ENCODE measurements at regions not wholly inside any gene's neighbourhood (a gene's known extent, or its start where the extent isn't known, plus 50 kb on each side); places are given as distances from the start of the nearest gene placed in this dataset.

- Histone ChIP-seq H3K4me3 (no peak overlapping the region), H3K36me3 (no peaks in the 10 kb centered on the region), H3K9me3 (no peaks in the 10 kb centered on the region), H3K4me1 (no peaks in the 10 kb centered on the region), H3K27me3 (no peaks in the 10 kb centered on the region), H3K27ac (no peak overlapping the region)
- DNase-seq (no peak), ATAC-seq (no peak)
- intact Hi-C loops (cut with DNase I) = no loop called here
- no peak for TF ChIP-seq CTCF (IDR thresholded peaks at IDR 0.05)
Observed at GRCh38 chr10:36720895-36721294, 404.5 kb upstream of the ANKRD30A start.

- Histone ChIP-seq H3K4me3 (no peak overlapping the region), H3K4me1 (no peaks in the 10 kb centered on the region), H3K36me3 (no peaks in the 10 kb centered on the region), H3K27ac (no peak overlapping the region), H3K9me3 (no peaks in the 10 kb centered on the region), H3K27me3 (no peaks in the 10 kb centered on the region)
- no peak for DNase-seq
- intact Hi-C loops (cut with DNase I) = no loop called here
- no peak for TF ChIP-seq CTCF (IDR thresholded peaks at IDR 0.05)
- no peak for ATAC-seq
Observed at GRCh38 chr10:36717118-36717517, 408.3 kb upstream of the ANKRD30A start.

- no peak for ATAC-seq
- intact Hi-C loops (cut with DNase I) = no loop called here
- no peak for TF ChIP-seq CTCF (IDR thresholded peaks at IDR 0.05)
Observed at GRCh38 chr10:36716291-36716690, 409.1 kb upstream of the ANKRD30A start.

GRCh38 chr10:36712695-36713094 is 412.7 kb upstream of the ANKRD30A start:
- no peak for ATAC-seq
- Histone ChIP-seq H3K4me1 (no peaks in the 10 kb centered on the region), H3K27ac (no peak overlapping the region), H3K36me3 (no peaks in the 10 kb centered on the region), H3K9me3 (no peaks in the 10 kb centered on the region), H3K27me3 (no peaks in the 10 kb centered on the region), H3K4me3 (no peak overlapping the region)
- TF ChIP-seq CTCF (IDR thresholded peaks at IDR 0.05) = no peak
- DNase-seq = no peak
- intact Hi-C loops (cut with DNase I) = no loop called here

More at GRCh38 chr10:36716291-36716690, 409.1 kb upstream of the ANKRD30A start:
- no peaks in the 10 kb centered on the region for H3K36me3 ChIP-seq
- H3K27ac ChIP-seq = no peak overlapping the region
- H3K27me3 ChIP-seq = no peaks in the 10 kb centered on the region
- DNase-seq = no peak
- no peak overlapping the region for H3K4me3 ChIP-seq
- no peaks in the 10 kb centered on the region for H3K9me3 ChIP-seq
- no peaks in the 10 kb centered on the region for H3K4me1 ChIP-seq

- no peaks in the 10 kb centered on the region for H3K27me3 ChIP-seq
- H3K4me1 ChIP-seq = no peaks in the 10 kb centered on the region
- no peaks in the 10 kb centered on the region for H3K9me3 ChIP-seq
- no peak for TF ChIP-seq CTCF (IDR thresholded peaks at IDR 0.05)
- intact Hi-C loops (cut with DNase I) = no loop called here
- H3K4me3 ChIP-seq = no peak overlapping the region
- no peaks in the 10 kb centered on the region for H3K36me3 ChIP-seq
- DNase-seq (no peak), ATAC-seq (no peak)
- H3K27ac ChIP-seq = no peak overlapping the region
Observed at GRCh38 chr10:36711361-36711760, 414.0 kb upstream of the ANKRD30A start.

Data from left lung (tissue), 4 donors.